Activated CD8-positive, alpha-beta T cell treated with anti-CD3 and anti-CD28 coated beads, Interleukin-2, amount 10 ng/mL, durations not matched to agents 7 days and 5 days (primary cell): ENCODE measurements at regions not wholly inside any gene's neighbourhood (a gene's known extent, or its start where the extent isn't known, plus 50 kb on each side); places are given as distances from the start of the nearest gene placed in this dataset.

Experiments used
- ATAC-seq: fragments of 150-1000 bp; cut with Tn5 transposase; one replicate; pipeline ENCODE4 v1.10.0; 2021; ENCODE audit warnings: moderate library complexity
- CTCF ChIA-PET: fragments of 350-600 bp; sonication (Branson Sonifier 250); formaldehyde crosslinking; loops from one replicate; lab custom pipeline; 2021; ENCODE audit warnings: antibody characterized with exemption; lab: Charles Lee
- POLR2A ChIA-PET: fragments of 350-600 bp; sonication (Branson Sonifier 250); formaldehyde crosslinking; loops from one replicate; lab custom pipeline; 2021; ENCODE audit warnings: antibody characterized with exemption; lab: Charles Lee
- DNase-seq: peaks from one replicate; pipeline ENCODE4 v3.0.0-alpha.2; 2020
- H3K27ac Mint-ChIP-seq: one replicate; pipeline ENCODE4 v1.8.0; 2021; ENCODE audit warnings: mild to moderate bottlenecking, mixed read lengths
- H3K27me3 Mint-ChIP-seq: one replicate; pipeline ENCODE4 v1.8.0; 2021; ENCODE audit warnings: low read depth, mixed read lengths
- H3K36me3 Mint-ChIP-seq: one replicate; pipeline ENCODE4 v1.8.0; 2021; ENCODE audit warnings: low read depth, mixed read lengths
- H3K4me1 Mint-ChIP-seq: one replicate; pipeline ENCODE4 v1.8.0; 2021; ENCODE audit warnings: low read depth, mixed read lengths
- H3K4me3 Mint-ChIP-seq: one replicate; pipeline ENCODE4 v1.8.0; 2021; ENCODE audit warnings: mild to moderate bottlenecking, mixed read lengths
- H3K9me3 Mint-ChIP-seq: one replicate; pipeline ENCODE4 v1.8.0; 2022; ENCODE audit warnings: mixed read lengths; ENCODE audit not compliant: insufficient read depth

DNA sequence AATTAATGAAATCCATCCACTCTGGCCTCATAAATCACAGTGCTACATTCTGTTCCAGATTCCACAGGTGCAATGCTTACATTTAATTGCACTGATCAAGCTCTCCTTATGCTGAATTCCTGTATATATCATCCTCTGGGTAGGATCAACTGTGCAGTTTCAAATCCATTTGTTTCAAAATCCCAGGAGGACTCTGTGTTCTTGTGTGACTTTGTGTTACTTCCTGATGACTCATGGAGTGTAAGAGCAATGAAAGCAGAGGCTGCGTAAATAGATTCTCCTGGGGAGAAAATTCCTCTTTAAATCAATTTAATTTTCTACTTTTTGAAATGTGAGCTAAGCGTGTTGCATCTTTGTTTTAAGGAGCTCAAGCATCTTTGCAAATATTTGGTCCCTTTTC, 752.7 kb downstream of the METTL15 start:
- Mint-ChIP-seq H3K4me1 (no peaks in the 10 kb centered on the region), H3K27me3 (no peaks in the 10 kb centered on the region), H3K4me3 (no peak overlapping the region), H3K27ac (no peak overlapping the region), H3K9me3 (peaks cover 18% of the 10 kb centered on the region), H3K36me3 (no peaks in the 10 kb centered on the region)
- ChIA-PET CTCF (no interaction called here), POLR2A (no interaction called here)
- DNase-seq (no peak), ATAC-seq (no peak)

DNA sequence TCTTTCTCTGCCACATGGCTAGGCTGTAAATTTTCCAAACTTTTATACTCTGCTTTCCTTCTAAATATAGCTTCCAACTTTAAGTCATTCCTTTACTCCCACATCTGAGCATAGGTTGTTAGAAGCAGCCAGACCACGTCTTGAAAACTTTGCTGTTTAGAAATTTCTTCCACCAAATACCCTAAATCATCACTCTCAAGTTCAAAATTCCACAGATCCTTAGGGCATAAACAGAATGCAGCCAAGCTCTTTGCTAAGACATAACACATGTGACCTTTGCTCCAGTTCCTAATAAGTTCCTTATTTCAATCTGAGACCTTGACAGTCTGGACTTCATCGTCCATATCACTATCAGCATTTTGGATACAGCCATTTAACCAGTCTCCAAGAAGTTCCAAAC, 749.9 kb downstream of the METTL15 start:
- CTCF ChIA-PET = no interaction called here
- no peaks in the 10 kb centered on the region for H3K36me3 Mint-ChIP-seq
- ATAC-seq = no peak
- H3K4me1 Mint-ChIP-seq = no peaks in the 10 kb centered on the region
- no peak overlapping the region for H3K4me3 Mint-ChIP-seq
- no peaks in the 10 kb centered on the region for H3K27me3 Mint-ChIP-seq
- no peak overlapping the region for H3K27ac Mint-ChIP-seq
- peaks cover 12% of the 10 kb centered on the region for H3K9me3 Mint-ChIP-seq
- POLR2A ChIA-PET = no interaction called here
- no peak for DNase-seq

DNA sequence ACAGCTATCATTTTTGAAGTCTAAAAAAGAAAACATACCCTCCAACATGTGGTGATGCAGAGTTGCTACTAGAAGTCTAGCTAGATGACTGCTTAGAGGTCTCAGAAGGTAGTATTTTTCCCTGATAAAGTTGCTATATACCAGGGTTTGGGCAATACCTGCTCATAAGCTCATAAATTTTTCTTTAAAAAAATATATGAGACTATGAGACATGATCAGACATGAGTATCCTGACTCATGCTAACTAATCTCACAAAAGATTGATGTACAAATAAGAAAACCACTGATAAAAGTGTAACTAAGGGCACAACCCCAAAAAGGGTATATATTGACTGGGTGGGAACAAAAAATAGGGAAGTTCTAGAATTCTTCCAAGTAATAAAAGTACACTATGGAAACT, 740.9 kb downstream of the METTL15 start:
- CTCF ChIA-PET = no interaction called here
- Mint-ChIP-seq H3K27ac (no peak overlapping the region), H3K9me3 (peaks cover 4% of the 10 kb centered on the region), H3K36me3 (no peaks in the 10 kb centered on the region), H3K4me3 (no peak overlapping the region), H3K27me3 (no peaks in the 10 kb centered on the region), H3K4me1 (no peaks in the 10 kb centered on the region)
- DNase-seq = no peak
- ATAC-seq = no peak
- POLR2A ChIA-PET = no interaction called here

DNA sequence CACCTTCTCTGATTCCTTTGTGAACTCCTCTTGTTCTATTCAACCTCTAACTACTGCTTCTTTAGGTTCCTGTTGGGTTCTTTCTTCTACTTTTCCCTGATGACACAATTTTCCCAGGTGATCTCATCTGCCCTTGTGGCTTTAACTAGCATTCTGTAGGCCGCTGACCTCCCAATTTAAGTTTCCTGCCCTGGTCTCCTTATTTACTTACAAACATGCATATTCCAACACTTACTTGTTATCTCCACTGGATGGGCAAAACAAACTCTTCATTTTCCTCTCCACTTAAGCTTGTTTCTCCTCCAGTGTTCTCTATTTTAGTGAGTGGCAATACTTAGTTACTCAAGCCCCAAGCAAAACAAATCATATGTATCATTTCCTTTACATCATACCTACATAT, 734.5 kb downstream of the METTL15 start:
- DNase-seq (no peak), ATAC-seq (no peak)
- Mint-ChIP-seq H3K4me1 (no peaks in the 10 kb centered on the region), H3K4me3 (no peak overlapping the region), H3K36me3 (no peaks in the 10 kb centered on the region), H3K27ac (no peak overlapping the region), H3K27me3 (no peaks in the 10 kb centered on the region), H3K9me3 (peaks cover 4% of the 10 kb centered on the region)
- ChIA-PET POLR2A (no interaction called here), CTCF (no interaction called here)

DNA sequence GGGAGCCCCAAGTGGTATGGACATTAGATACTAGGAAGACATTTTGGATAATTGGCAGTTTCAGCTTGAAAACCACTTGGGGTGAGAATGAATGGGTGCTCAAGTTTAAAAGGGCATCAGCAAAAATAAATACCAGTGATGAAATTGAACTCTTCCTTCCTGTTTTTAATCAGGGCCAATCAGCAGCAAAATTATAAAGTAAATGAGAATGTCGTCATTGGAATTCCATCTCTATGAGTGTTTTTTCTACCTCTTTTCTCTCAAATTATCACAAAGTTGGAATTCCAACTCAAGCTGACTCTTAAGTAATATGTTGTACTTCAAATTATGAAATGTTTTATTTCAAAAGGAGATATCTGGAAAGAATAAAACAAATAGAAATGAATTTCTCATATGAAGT, 730.6 kb downstream of the METTL15 start:
- DNase-seq = no peak
- Mint-ChIP-seq H3K9me3 (peaks cover 7% of the 10 kb centered on the region), H3K4me3 (no peak overlapping the region), H3K36me3 (no peaks in the 10 kb centered on the region), H3K4me1 (no peaks in the 10 kb centered on the region), H3K27ac (no peak overlapping the region), H3K27me3 (no peaks in the 10 kb centered on the region)
- no peak for ATAC-seq
- ChIA-PET POLR2A (no interaction called here), CTCF (no interaction called here)

DNA sequence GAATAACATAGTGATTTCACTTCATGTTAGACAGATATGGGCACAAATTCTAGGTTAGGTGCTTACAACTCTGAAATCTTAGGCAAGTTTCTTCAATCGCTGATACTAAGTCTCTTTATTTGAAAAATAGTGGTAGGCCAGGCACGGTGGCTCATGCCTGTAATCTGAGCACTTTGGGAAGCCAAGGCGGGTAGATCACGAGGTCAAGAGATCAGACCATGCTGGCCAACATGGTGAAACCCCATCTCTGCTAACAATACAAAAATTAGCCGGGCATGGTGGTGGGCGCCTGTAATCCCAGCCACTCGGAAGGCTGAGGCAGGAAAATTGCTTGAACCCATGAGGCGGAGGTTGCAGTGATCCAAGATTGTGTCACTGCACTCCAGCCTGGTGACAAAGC, 729.4 kb downstream of the METTL15 start:
- H3K36me3 Mint-ChIP-seq = no peaks in the 10 kb centered on the region
- ChIA-PET CTCF (no interaction called here), POLR2A (no interaction called here)
- H3K27me3 Mint-ChIP-seq = no peaks in the 10 kb centered on the region
- H3K9me3 Mint-ChIP-seq = peaks cover 7% of the 10 kb centered on the region
- DNase-seq (no peak), ATAC-seq (no peak)
- no peaks in the 10 kb centered on the region for H3K4me1 Mint-ChIP-seq
- H3K27ac Mint-ChIP-seq = no peak overlapping the region
- no peak overlapping the region for H3K4me3 Mint-ChIP-seq

DNA sequence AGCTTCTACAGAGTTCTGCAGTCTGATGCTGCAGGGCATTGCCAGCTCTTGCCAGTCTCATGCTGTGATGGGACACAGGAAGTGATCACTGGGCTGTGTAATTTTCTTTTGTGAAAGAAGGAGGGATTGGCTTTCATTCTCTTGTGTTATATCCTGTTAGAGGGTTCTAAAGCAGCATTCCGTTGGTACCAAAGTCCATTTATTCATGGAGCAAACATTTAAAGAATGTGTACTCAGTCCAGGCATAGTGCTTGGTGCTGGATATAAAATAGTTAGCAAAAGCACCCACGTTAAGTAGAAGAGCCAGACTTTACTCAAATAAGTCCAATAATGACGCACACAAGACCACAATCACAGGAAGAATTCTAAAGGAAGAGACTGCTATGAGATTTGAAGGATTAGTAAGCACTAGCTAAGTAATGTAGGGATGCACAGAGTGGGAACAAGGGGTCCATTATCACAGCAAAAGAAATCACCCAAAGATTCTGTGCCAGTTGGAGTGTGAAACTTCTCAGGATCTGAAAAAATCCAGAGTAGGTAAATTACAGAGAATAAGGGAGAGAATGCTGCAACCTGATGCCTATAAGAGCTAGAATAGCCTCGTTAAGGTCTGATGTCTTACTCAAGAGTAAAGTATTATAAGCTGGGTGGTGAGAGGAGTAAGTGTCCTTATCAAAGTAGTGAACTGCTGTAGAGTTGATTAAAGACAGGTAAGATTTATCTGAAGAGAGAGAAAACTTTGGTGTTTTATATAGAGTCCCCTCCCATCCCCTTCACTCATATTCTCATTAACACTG, 728.3 kb downstream of the METTL15 start:
- DNase-seq (no peak), ATAC-seq (no peak)
- POLR2A ChIA-PET = no interaction called here
- no peak overlapping the region for H3K27ac Mint-ChIP-seq
- no peaks in the 10 kb centered on the region for H3K27me3 Mint-ChIP-seq
- H3K36me3 Mint-ChIP-seq = no peaks in the 10 kb centered on the region
- H3K4me1 Mint-ChIP-seq = no peaks in the 10 kb centered on the region
- CTCF ChIA-PET = no interaction called here
- H3K9me3 Mint-ChIP-seq = peaks cover 7% of the 10 kb centered on the region
- H3K4me3 Mint-ChIP-seq = no peak overlapping the region

DNA sequence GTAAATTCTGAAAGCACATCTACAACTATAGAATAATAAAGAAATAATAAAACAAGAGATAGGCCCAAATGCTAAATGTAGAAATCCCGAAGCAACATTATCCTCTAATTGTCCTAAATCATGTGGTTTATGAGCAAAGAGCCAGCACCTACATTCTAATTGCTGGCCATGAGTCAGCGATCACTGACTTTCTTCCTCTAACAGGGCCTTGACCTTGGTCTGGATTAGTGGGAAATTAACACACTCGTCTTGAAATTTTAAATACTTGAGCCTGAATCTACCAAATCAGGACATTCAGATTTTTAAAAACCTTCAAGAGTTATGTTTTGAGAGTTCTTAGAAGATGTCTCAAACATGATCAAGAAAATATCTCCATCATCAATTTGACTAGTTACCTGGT, 727.6 kb downstream of the METTL15 start:
- Mint-ChIP-seq H3K27ac (no peak overlapping the region), H3K36me3 (no peaks in the 10 kb centered on the region), H3K4me1 (no peaks in the 10 kb centered on the region), H3K27me3 (no peaks in the 10 kb centered on the region), H3K9me3 (peaks cover 7% of the 10 kb centered on the region), H3K4me3 (no peak overlapping the region)
- POLR2A ChIA-PET = no interaction called here
- DNase-seq (no peak), ATAC-seq (no peak)
- CTCF ChIA-PET = no interaction called here

DNA sequence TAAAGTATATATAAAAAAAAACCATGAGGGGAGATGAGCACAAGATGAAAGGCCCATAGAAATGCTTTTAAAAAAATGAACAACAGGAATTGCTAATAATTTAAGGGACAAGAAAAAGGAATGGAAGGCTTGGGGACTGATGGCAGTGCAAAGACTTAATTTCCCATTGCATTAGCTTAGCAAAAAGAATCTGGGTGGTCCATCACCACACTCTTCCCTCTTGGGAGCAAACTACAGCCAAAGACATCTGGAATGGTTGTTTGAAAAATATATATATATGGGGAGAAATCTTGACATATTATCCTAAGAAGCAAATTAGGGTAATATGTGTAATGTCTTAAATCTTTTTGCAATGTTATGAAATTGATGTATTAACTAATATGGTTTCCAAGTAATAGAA, 727.1 kb downstream of the METTL15 start:
- H3K4me1 Mint-ChIP-seq = no peaks in the 10 kb centered on the region
- DNase-seq (no peak), ATAC-seq (no peak)
- ChIA-PET POLR2A (no interaction called here), CTCF (no interaction called here)
- no peak overlapping the region for H3K27ac Mint-ChIP-seq
- H3K27me3 Mint-ChIP-seq = no peaks in the 10 kb centered on the region
- peaks cover 3% of the 10 kb centered on the region for H3K9me3 Mint-ChIP-seq
- no peak overlapping the region for H3K4me3 Mint-ChIP-seq
- H3K36me3 Mint-ChIP-seq = no peaks in the 10 kb centered on the region

DNA sequence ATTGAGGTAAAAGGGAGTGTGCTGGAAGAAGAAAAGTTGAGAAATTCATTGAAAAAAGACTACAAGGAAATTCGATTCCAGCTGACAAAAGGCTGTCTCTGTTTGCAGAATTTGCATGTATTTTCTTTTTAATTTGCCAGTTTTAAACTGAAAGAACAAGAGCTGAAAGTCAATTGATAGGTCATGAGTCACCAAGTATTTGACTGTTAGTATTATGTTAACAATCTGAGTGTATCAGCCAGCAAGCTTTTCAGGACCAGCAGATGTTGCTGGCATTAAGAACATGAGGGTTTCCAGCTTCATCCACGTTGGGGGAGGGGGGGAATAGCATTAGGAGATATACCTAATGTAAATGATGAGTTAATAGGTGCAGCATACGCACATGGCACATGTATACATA, 726.7 kb downstream of the METTL15 start:
- Mint-ChIP-seq H3K4me1 (no peaks in the 10 kb centered on the region), H3K27ac (no peak overlapping the region), H3K4me3 (no peak overlapping the region), H3K36me3 (no peaks in the 10 kb centered on the region), H3K27me3 (no peaks in the 10 kb centered on the region), H3K9me3 (peaks cover 3% of the 10 kb centered on the region)
- ATAC-seq (no peak), DNase-seq (no peak)
- POLR2A ChIA-PET = no interaction called here
- CTCF ChIA-PET = no interaction called here

DNA sequence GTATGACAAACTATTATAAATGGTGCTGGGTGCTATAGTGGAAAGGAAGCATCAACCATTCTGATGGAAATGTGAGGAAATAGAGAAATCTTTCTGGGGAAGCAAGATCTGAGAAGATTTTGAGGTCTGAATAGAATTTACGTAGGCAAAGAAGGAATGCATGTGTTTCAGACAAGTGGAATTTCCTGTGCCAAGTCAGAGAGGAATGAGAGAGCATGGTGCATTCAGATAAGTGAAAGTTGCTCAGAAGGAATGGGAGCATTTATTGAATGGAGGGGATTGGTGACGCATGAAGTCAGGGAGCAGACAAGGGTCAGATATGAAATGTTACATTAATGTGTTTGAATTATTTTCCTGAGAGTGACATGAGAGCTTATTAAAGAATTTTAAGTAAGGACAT, 725.5 kb downstream of the METTL15 start:
- H3K27me3 Mint-ChIP-seq = no peaks in the 10 kb centered on the region
- ATAC-seq (no peak), DNase-seq (no peak)
- ChIA-PET CTCF (no interaction called here), POLR2A (no interaction called here)
- no peak overlapping the region for H3K27ac Mint-ChIP-seq
- peaks cover 3% of the 10 kb centered on the region for H3K9me3 Mint-ChIP-seq
- H3K36me3 Mint-ChIP-seq = no peaks in the 10 kb centered on the region
- H3K4me1 Mint-ChIP-seq = no peaks in the 10 kb centered on the region
- no peak overlapping the region for H3K4me3 Mint-ChIP-seq

DNA sequence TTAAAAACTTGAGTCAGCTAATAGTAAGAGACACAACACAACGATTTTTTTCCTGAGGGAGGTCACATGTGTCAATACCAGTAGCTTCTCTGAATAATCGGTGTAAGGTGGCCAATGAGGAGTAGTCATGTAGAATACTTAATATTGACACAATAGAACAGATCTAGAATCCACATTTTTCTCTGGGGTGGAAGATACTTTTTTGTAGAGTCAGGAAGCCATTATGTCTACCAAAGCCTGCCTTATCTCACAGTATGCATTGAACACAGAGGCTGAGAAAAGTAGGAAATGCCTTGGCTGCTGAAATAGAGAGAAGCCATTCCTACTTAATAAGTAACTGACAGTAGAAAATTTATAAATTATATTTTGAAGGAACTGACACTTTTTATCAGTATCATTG, 725.0 kb downstream of the METTL15 start:
- CTCF ChIA-PET = no interaction called here
- Mint-ChIP-seq H3K9me3 (peaks cover 5% of the 10 kb centered on the region), H3K36me3 (no peaks in the 10 kb centered on the region)

DNA sequence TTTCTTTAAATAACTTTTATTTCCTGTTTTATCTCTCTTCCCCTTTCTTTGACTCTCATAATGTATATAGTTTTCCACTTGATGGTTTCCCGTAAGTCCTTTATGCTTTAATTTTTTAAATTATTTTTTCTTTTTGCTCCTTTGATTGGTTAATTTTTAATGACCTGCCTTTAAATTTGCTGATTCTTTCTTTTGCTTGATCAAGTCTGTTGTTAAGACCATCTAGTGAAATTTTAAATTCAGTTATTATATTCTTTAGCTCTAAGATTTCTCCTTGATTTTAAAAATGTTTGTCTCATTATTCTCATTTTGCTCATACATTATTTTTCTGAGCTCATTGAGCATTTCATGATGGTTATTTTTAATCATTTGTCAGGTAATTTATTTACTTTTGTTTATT, 718.6 kb downstream of the METTL15 start:
- Mint-ChIP-seq H3K27ac (no peak overlapping the region), H3K27me3 (no peaks in the 10 kb centered on the region), H3K36me3 (no peaks in the 10 kb centered on the region), H3K9me3 (peaks cover 3% of the 10 kb centered on the region), H3K4me3 (no peak overlapping the region), H3K4me1 (no peaks in the 10 kb centered on the region)
- ChIA-PET CTCF (no interaction called here), POLR2A (no interaction called here)
- DNase-seq = no peak
- no peak for ATAC-seq

More for the DNA sequence above, 725.0 kb downstream of the METTL15 start:
- DNase-seq (no peak), ATAC-seq (no peak)
- no peak overlapping the region for H3K27ac Mint-ChIP-seq
- no peaks in the 10 kb centered on the region for H3K27me3 Mint-ChIP-seq
- no peak overlapping the region for H3K4me3 Mint-ChIP-seq
- no peaks in the 10 kb centered on the region for H3K4me1 Mint-ChIP-seq
- POLR2A ChIA-PET = no interaction called here
